ENCODE measurements at regions not wholly inside any gene's neighbourhood (a gene's known extent, or its start where the extent isn't known, plus 50 kb on each side); places are given as distances from the start of the nearest gene placed in this dataset.

GRCh38 chr1:87196110-87196827 lies 132.4 kb upstream of the LMO4 start:
- DNase-seq = no peak

GRCh38 chr1:87197156-87197555 lies 131.5 kb upstream of the LMO4 start:
- no peak for DNase-seq

- DNase-seq = no peak
Measured at GRCh38 chr1:87197641-87198040, 131.0 kb upstream of the LMO4 start.

GRCh38 chr1:87200875-87201638 lies 127.6 kb upstream of the LMO4 start:
- no peak for DNase-seq

- DNase-seq = no peak
Measured at GRCh38 chr1:87201768-87202167, 126.9 kb upstream of the LMO4 start.

- DNase-seq = no peak
Measured at GRCh38 chr1:87202451-87202850, 126.2 kb upstream of the LMO4 start.

- DNase-seq = no peak
Measured at GRCh38 chr1:87202922-87203655, 125.6 kb upstream of the LMO4 start.

- DNase-seq = no peak
Measured at GRCh38 chr1:87203904-87204303, 124.8 kb upstream of the LMO4 start.

GRCh38 chr1:87204441-87204840 lies 124.2 kb upstream of the LMO4 start:
- no peak for DNase-seq

- DNase-seq = no peak
Measured at GRCh38 chr1:87204921-87205320, 123.8 kb upstream of the LMO4 start.

- DNase-seq = no peak
Measured at GRCh38 chr1:87206044-87206831, 122.4 kb upstream of the LMO4 start.

GRCh38 chr1:87208080-87208479 lies 120.6 kb upstream of the LMO4 start:
- DNase-seq = no peak

- no peak for DNase-seq
Measured at GRCh38 chr1:87208931-87209330, 119.7 kb upstream of the LMO4 start.

GRCh38 chr1:87210151-87210550 lies 118.5 kb upstream of the LMO4 start:
- DNase-seq = no peak

- no peak for DNase-seq
Measured at GRCh38 chr1:87212431-87213134, 116.1 kb upstream of the LMO4 start.

- DNase-seq = no peak
Measured at GRCh38 chr1:87213135-87213515, 115.6 kb upstream of the LMO4 start.

GRCh38 chr1:87215592-87215991 lies 113.1 kb upstream of the LMO4 start:
- DNase-seq = no peak

- DNase-seq = no peak
Measured at GRCh38 chr1:87218618-87219017, 110.1 kb upstream of the LMO4 start.

GRCh38 chr1:87219141-87219540 lies 109.5 kb upstream of the LMO4 start:
- DNase-seq = no peak

GRCh38 chr1:87219626-87220025 lies 109.1 kb upstream of the LMO4 start:
- no peak for DNase-seq

GRCh38 chr1:87220993-87221392 lies 107.7 kb upstream of the LMO4 start:
- no peak for DNase-seq

GRCh38 chr1:87224201-87224600 lies 104.5 kb upstream of the LMO4 start:
- DNase-seq = no peak

Data from midbrain (tissue), 1 donor.